Fibroblast of pulmonary artery (primary cell): ENCODE measurements at regions not wholly inside any gene's neighbourhood (a gene's known extent, or its start where the extent isn't known, plus 50 kb on each side); places are given as distances from the start of the nearest gene placed in this dataset.

Experiments used
- DNase-seq: peaks from one replicate; pipeline ENCODE4 v3.0.0-alpha.2; 2010; ENCODE audit warnings: low read depth
- H3K4me3 ChIP-seq: replicated peaks from 2 replicates; pipeline ENCODE4 v1.5.1; 2011; ENCODE audit warnings: low read depth, mild to moderate bottlenecking, control low read depth, low read length, moderate library complexity
- CTCF ChIP-seq: IDR thresholded peaks from 2 replicates; pipeline ENCODE4 v1.5.1; 2011; ENCODE audit warnings: mild to moderate bottlenecking, control low read depth, low read length, inconsistent platforms; ENCODE audit errors: missing control alignments

- no peak for TF ChIP-seq CTCF
- no peak overlapping the region for H3K4me3 ChIP-seq
- DNase-seq = no peak
Observed at GRCh38 chr2:78907089-78907488, 118.4 kb upstream of the REG3G start.

- no peak for DNase-seq
- no peak for TF ChIP-seq CTCF
- no peak overlapping the region for H3K4me3 ChIP-seq
Observed at GRCh38 chr2:78908973-78909372, 116.5 kb upstream of the REG3G start.

- no peak for DNase-seq
- no peak for TF ChIP-seq CTCF
Observed at GRCh38 chr2:78910376-78910775, 115.1 kb upstream of the REG3G start.

GRCh38 chr2:78913257-78913656 is 112.2 kb upstream of the REG3G start:
- no peak for DNase-seq
- no peak overlapping the region for H3K4me3 ChIP-seq
- TF ChIP-seq CTCF = no peak

More at GRCh38 chr2:78910376-78910775, 115.1 kb upstream of the REG3G start:
- no peak overlapping the region for H3K4me3 ChIP-seq

GRCh38 chr2:78925258-78925657 is 100.2 kb upstream of the REG3G start:
- TF ChIP-seq CTCF = no peak
- H3K4me3 ChIP-seq = no peak overlapping the region
- DNase-seq = no peak

GRCh38 chr2:78928502-78928901 is 97.0 kb upstream of the REG3G start:
- TF ChIP-seq CTCF = no peak
- DNase-seq = no peak
- H3K4me3 ChIP-seq = no peak overlapping the region

GRCh38 chr2:78940998-78941397 is 84.5 kb upstream of the REG3G start:
- TF ChIP-seq CTCF = no peak
- peak; percentile 85 for DNase-seq
- no peak overlapping the region for H3K4me3 ChIP-seq
